GM19452 (cell line): ENCODE measurements at regions not wholly inside any gene's neighbourhood (a gene's known extent, or its start where the extent isn't known, plus 50 kb on each side); places are given as distances from the start of the nearest gene placed in this dataset.
A peak's percentile ranks its signal among the peaks of the same experiment; 100 is the strongest.

Source experiments
- ATAC-seq: cut with Tn5 transposase; IDR thresholded peaks from one replicate; pipeline ENCODE4 v1.9.1; 2021; ENCODE audit not compliant: unreplicated experiment

DNA sequence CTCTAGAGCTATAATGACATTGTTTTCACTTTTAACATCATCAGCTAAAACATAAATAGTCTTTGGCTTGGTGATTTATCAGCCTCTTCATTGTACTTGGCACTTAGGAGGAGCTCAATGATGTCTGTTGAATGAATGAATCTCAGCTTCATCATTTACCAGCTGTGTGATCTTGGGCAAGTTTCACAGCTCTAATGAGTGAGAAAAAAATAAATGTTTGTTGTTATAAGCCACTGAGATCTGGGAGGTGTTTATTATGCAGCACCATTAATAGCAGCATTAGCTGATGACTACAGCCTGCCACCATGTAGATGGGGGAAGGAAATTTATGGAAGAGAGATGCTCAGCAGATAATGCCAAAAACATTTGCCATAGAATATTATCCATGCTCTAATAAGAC lies 63.6 kb upstream of the C1QTNF7 start:
- ATAC-seq: no peak

DNA sequence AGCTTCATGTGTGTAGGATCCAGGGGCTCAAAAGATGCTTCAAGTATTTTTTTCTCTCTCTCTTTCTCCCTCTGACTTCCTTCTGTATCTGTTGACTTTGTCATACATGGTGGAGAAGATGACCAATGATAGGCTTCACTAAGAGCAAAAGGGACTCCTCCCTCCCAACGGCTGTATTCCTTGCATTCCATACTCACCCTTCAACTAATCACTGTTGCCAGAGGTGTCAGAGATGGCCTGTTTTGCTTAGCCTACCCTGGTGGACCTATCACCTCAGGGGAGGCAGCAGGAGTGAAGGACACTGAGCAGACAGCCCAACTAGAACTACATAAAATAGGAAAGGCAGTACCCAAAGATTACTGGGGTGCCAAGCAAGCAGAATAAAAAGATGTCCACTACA lies 62.2 kb upstream of the C1QTNF7 start:
- no peak for ATAC-seq

DNA sequence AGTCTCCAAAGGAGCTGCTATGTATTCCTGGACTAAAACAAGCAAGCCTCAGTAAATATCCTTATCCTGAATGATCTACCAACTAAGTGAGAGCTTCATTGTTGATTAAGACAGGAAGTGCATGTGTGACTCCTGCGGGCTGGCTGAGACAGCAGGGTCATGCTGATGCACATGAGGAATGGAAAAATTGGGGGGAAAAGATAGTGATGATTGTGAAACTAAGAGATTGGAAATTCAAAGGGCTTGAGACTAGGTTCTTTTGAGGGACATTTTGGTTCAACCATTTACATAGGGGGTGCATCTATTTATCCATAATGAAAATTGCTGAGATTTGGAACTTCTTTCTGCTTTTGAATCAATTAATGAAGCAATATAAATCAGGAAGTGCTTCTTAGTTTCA lies 61.1 kb upstream of the C1QTNF7 start:
- no peak for ATAC-seq

- ATAC-seq: no peak
Measured at GRCh38 chr4:15368856-15369255, 59.0 kb upstream of the C1QTNF7 start.

GRCh38 chr4:15370296-15370695 lies 57.5 kb upstream of the C1QTNF7 start:
- ATAC-seq: no peak

GRCh38 chr4:15373363-15373762 lies 54.5 kb upstream of the C1QTNF7 start:
- no peak for ATAC-seq

DNA sequence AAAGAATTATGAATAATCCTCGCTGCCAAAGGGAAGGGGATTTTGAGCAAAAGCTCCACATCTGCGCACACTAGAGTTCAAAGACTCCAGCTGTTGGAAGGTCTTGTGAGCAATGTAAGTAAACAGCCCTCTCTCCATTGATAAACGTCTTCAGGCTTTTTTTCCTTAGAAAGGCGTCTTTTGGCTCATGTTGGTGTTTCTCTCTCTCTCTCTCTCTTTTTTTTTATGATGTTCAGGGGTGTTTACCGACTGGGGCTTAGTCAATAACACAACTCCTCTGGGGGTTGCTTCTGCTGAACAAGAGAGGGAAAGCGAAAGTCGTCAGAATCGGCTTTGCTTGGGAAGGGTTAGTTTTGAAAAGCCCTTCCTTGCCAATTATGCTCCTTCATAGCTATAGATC lies 53.2 kb upstream of the C1QTNF7 start:
- no peak for ATAC-seq

GRCh38 chr4:15375667-15376066 lies 52.2 kb upstream of the C1QTNF7 start:
- ATAC-seq: peak; percentile 70

DNA sequence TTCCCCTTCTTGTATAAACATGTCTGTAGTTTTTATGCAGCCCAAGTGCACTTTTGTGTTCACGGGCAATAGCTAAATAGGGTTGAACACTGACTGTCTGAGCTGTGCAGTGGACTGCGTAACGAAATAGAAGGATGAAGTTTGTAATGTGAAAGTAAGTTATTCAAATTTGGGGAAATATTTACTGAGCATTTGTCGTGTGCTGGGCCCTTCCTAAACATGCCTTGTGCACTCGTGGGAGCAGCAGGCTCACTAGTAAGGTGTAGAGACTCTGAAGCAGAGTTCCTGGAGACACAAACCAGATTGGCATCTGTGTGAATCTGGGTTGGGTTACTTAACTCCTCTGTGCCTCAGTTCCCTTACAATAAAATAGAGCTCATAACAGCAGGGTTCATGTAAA lies 51.7 kb upstream of the C1QTNF7 start:
- peak; percentile 31 for ATAC-seq

DNA sequence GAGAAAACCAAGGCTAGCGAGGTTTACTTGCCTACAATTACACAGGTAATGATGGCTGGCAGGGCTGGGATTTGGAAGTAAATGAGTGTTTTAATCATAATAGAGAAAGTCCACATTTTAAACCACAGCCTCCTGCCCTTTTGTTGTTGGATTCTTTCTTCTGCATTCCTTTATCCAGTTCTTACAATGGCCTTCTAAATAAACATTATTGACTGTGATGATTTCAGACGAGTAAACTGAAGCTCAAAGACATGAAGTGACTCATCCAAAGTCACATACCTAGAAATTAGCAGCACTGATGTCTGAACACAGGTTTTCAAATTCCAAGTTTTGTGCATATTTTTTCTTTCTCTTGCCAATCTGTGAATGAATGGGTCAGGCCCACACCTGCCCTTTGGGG lies 51.2 kb upstream of the C1QTNF7 start:
- no peak for ATAC-seq
